ENCODE measurements at regions not wholly inside any gene's neighbourhood (a gene's known extent, or its start where the extent isn't known, plus 50 kb on each side); places are given as distances from the start of the nearest gene placed in this dataset.

- Histone ChIP-seq H4K8ac (ENCODE audit: extremely low read depth, insufficient read depth, low read length) (no peak overlapping the region), H4K91ac (replicated peaks; ENCODE audit: insufficient read length, low read length) (no peak overlapping the region), H3K36me3 (ENCODE audit: control insufficient read depth in 2 of 4, insufficient read depth in 4 of 4, low read length in 3 of 4) (no peaks in the 10 kb centered on the region), H3K4me1 (replicated peaks in 1 of 4; ENCODE audit: control insufficient read depth in 3 of 4, insufficient read depth in 4 of 4, low read length in 3 of 4) (no peaks in the 10 kb centered on the region), H3K9me3 (ENCODE audit: insufficient read depth in 2 of 2, low read depth in 1 of 2, low read length in 1 of 2) (no peaks in the 10 kb centered on the region), H2BK120ac (replicated peaks; ENCODE audit: low read depth, low read length) (no peak overlapping the region), H3K23ac (ENCODE audit: insufficient read length) (no peak overlapping the region), H2BK12ac (ENCODE audit: low read depth, low read length) (no peak overlapping the region), H3K4me2 (ENCODE audit: insufficient read depth in 1 of 2, low read depth in 2 of 2, low read length in 2 of 2) (no peak overlapping the region), H4K5ac (ENCODE audit: insufficient read length, low read depth, low read length) (no peak overlapping the region), H3K79me1 (ENCODE audit: low read depth, low read length) (no peaks in the 10 kb centered on the region), H2BK20ac (ENCODE audit: low read length) (no peak overlapping the region), H3K27ac (ENCODE audit: low read depth, low read length) (no peak overlapping the region), H3K79me2 (ENCODE audit: control insufficient read depth in 1 of 2, insufficient read depth in 2 of 2, low read length in 2 of 2) (no peaks in the 10 kb centered on the region), H3K9ac (replicated peaks in 1 of 4; ENCODE audit: extremely low read depth in 1 of 4, low read depth in 3 of 4, low read length in 3 of 4) (no peak overlapping the region), H2BK15ac (ENCODE audit: low read length) (no peak overlapping the region), H3K56ac (replicated peaks; ENCODE audit: insufficient read length, low read depth, low read length) (no peak overlapping the region), H4K20me1 (replicated peaks in 1 of 2; ENCODE audit: control insufficient read depth in 1 of 2, insufficient read depth in 2 of 2, low read length in 2 of 2) (no peaks in the 10 kb centered on the region), H2AFZ (ENCODE audit: low read length) (no peak overlapping the region), H3K14ac (ENCODE audit: insufficient read length) (no peak overlapping the region), H3K4me3 (ENCODE audit: extremely low read depth in 1 of 4, insufficient read depth in 2 of 4, low read depth in 3 of 4, low read length in 4 of 4) (no peak overlapping the region), H2AK5ac (ENCODE audit: low read depth, low read length) (no peak overlapping the region), H3K23me2 (ENCODE audit: low read depth, low read length) (no peaks in the 10 kb centered on the region), H3K18ac (ENCODE audit: extremely low read depth, low read length) (no peak overlapping the region), H2BK5ac (ENCODE audit: low read depth, low read length) (no peak overlapping the region), H3K27me3 (replicated peaks in 1 of 4; ENCODE audit: control insufficient read depth in 3 of 4, extremely low read depth in 1 of 4, insufficient read depth in 3 of 4, low read length in 3 of 4) (no peaks in the 10 kb centered on the region), H3K4ac (replicated peaks; ENCODE audit: insufficient read length, low read depth, low read length) (no peak overlapping the region)
- no peak for FAIRE-seq
- ChIA-PET CTCF (ENCODE audit: partially characterized antibody) (interaction anchor here (0.6 to 1.2 kb wide), 4 partner anchors 32 to 1714 kb away, joined by 3 to 5 read pairs (median 4); no protein-coding TSS in a partner anchor), POLR2A (ENCODE audit: partially characterized antibody) (interaction anchor here (0.6 kb wide), 1 partner anchor 377 kb away, joined by 3 read pairs; no protein-coding TSS in a partner anchor)
- DNase-seq (ENCODE audit: low read depth in 1 of 2, low spot score in 2 of 2) = no peak
- WGBS, 2 experiments (ENCODE audit: extremely low coverage in 1 of 2, insufficient coverage in 1 of 2, insufficient read length in 1 of 2, insufficient replicate concordance in 2 of 2, low coverage in 1 of 2, low lambda C conversion rate in 2 of 2, missing lambda C conversion rate in 1 of 2) = 90% methylated on average over 1 of the region's 1 CpG; no CpG with 5 or more reads in 1 of the 2 experiments
- no peak for TF ChIP-seq POU5F1 (IDR thresholded peaks at IDR 0.05; ENCODE audit: low read depth, low read length)
- no peak for TF ChIP-seq SIRT6 (IDR thresholded peaks at IDR 0.05; ENCODE audit: low read length)
- TF ChIP-seq KDM4A (IDR thresholded peaks at IDR 0.05; ENCODE audit: low read depth, low read length, severe bottlenecking) = no peak
- no peak for TF ChIP-seq GTF2F1 (IDR thresholded peaks at IDR 0.05; ENCODE audit: borderline replicate concordance, low read depth, low read length)
- no peak for TF ChIP-seq BACH1 (IDR thresholded peaks at IDR 0.05; ENCODE audit: low read length)
- no peak for TF ChIP-seq SAP30 (IDR thresholded peaks at IDR 0.05; ENCODE audit: insufficient read depth, insufficient replicate concordance, low read length)
- no peak for TF ChIP-seq TBP (IDR thresholded peaks at IDR 0.05; ENCODE audit: low read depth, low read length)
- no peak for TF ChIP-seq TCF12 (IDR thresholded peaks at IDR 0.05; ENCODE audit: low read depth, low read length)
- no peak for TF ChIP-seq BCL11A (IDR thresholded peaks at IDR 0.05; ENCODE audit: low read depth in 2 of 2, low read length in 2 of 2)
- no peak for TF ChIP-seq KDM1A (IDR thresholded peaks at IDR 0.05; ENCODE audit: borderline replicate concordance, low read length)
- TF ChIP-seq ZNF274 (IDR thresholded peaks at IDR 0.05; ENCODE audit: borderline replicate concordance, extremely low read depth, low read length) = no peak
- TF ChIP-seq CHD2 (IDR thresholded peaks at IDR 0.05; ENCODE audit: low read length) = no peak
- no peak for TF ChIP-seq ASH2L (IDR thresholded peaks at IDR 0.05; ENCODE audit: low read length)
- no peak for TF ChIP-seq TAF7 (optimal IDR thresholded peaks at IDR 0.05; ENCODE audit: borderline replicate concordance, low read depth, low read length)
These were observed 630.9 kb upstream of the FAM98A start for GRCh38 chr2:34229998-34230397.

Data from H1 (cell line).